ENCODE measurements at regions not wholly inside any gene's neighbourhood (a gene's known extent, or its start where the extent isn't known, plus 50 kb on each side); places are given as distances from the start of the nearest gene placed in this dataset.

DNA sequence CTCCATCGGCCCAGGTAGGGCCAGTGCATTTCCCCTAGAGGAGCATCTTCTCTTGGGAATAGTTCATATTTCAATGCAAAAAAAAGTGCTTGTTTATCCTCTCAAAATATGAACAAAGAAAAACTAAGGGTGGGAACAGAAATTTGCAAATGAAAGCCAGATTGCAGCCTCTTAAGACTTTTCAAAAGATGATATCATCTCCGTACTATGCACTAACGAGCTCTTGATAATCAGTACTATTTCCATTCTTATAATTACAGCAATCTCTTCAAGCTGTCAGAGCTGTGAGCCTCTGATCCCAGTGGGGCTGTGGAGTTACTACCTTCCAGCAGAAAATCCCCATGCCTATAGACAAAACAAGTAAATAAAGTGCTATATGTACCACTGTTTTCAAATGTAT lies 77.1 kb downstream of the SOD2 start:
- TF ChIP-seq TAF1 (IDR thresholded peaks at IDR 0.05; ENCODE audit: borderline replicate concordance, low read depth, low read length), result no peak
- TF ChIP-seq POLR2AphosphoS5 (IDR thresholded peaks at IDR 0.05; ENCODE audit: low read depth, low read length), result no peak
- no peak for TF ChIP-seq POLR2A (IDR thresholded peaks at IDR 0.05; ENCODE audit: low read depth, low read length)
- DNase-seq (ENCODE audit: insufficient read length) (no peak), FAIRE-seq (no peak)

DNA sequence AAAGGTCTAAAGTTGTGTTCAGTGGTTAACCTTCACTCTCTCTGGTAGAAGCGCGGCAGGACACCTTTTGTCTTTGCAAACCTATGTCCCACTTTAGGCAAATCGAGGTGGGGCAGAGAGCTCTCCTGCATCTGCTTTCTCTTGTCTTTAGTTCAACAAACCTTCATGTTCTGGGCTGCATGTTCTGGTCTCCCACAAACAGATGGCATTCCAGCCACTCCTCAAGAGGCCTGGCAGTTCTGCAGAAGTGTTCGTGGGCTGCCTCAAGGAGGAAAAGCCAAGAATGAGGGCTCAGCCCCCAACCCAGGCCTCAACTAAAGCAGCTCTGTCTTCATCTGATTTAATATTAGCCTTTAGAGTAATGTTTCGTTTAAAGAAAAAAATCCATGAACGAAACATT lies 82.2 kb downstream of the SOD2 start:
- TF ChIP-seq TAF1 (IDR thresholded peaks at IDR 0.05; ENCODE audit: borderline replicate concordance, low read depth, low read length) (no peak), POLR2A (IDR thresholded peaks at IDR 0.05; ENCODE audit: low read depth, low read length) (no peak), POLR2AphosphoS5 (IDR thresholded peaks at IDR 0.05; ENCODE audit: low read depth, low read length) (no peak)
- FAIRE-seq, result no peak

DNA sequence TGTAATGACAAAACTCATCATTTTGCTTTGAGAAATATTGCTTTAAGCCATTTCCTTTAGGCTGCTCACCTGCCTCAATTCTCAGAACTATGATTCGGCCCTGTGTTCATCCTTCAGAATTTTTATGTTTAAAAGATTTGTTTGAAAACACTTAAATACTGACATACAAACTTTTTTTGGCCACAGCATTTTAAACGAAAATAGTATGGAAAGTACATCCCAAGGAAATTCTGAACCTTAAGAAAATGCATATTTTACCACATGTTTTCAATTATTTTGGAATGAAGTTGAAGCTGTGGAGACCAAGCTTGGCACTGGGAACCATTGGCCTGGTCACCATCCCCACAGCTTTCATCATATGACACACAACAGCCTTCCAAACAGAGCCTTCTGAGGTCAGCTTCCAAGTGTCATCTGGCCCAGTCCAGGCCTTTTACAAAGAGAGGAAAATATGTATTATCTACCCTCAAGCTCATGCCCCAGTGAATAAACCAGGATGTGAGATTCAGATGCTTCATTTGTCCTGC lies 83.3 kb downstream of the SOD2 start:
- FAIRE-seq (no peak), DNase-seq (ENCODE audit: insufficient read length) (no peak)
- TF ChIP-seq POLR2A (IDR thresholded peaks at IDR 0.05; ENCODE audit: low read depth, low read length) (no peak), TAF1 (IDR thresholded peaks at IDR 0.05; ENCODE audit: borderline replicate concordance, low read depth, low read length) (no peak), POLR2AphosphoS5 (IDR thresholded peaks at IDR 0.05; ENCODE audit: low read depth, low read length) (no peak)

More for the DNA sequence above, 82.2 kb downstream of the SOD2 start:
- no peak for DNase-seq (ENCODE audit: insufficient read length)

DNA sequence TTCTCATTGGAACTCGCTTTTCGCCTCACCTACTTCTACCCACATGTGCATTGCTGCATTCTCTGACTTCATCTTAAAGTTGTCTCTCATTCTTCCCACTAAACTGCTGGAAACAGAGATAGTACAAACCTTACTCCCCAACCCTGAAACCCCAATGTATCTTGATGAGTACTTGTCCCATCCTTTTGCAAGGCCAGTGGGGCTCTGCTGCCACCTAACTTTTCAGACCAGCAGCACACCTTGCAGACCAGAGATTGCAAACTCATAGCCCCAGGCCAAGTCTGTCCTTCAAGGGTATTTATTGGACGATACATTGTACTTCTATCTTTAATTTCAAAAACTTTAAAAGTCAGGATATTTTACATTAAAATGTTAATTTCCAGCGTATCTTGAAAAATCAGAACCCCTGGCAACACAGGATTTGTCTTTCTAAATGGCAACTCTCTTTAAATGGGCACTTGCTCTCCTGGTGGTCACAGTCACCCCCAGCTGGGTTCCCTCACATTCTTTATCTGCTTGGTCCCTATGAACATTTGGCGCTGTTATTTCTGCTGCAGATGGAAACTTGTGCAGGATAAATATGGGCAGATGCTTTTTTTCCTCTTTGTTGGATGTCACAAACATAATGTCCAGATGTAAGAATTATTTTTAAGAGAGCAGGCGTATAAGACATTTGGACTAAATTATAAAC lies 83.9 kb downstream of the SOD2 start:
- no peak for DNase-seq (ENCODE audit: insufficient read length)
- peak; percentile 81 for FAIRE-seq
- TF ChIP-seq TAF1 (IDR thresholded peaks at IDR 0.05; ENCODE audit: borderline replicate concordance, low read depth, low read length), result no peak
- TF ChIP-seq POLR2A (IDR thresholded peaks at IDR 0.05; ENCODE audit: low read depth, low read length), result no peak
- TF ChIP-seq POLR2AphosphoS5 (IDR thresholded peaks at IDR 0.05; ENCODE audit: low read depth, low read length), result no peak

DNA sequence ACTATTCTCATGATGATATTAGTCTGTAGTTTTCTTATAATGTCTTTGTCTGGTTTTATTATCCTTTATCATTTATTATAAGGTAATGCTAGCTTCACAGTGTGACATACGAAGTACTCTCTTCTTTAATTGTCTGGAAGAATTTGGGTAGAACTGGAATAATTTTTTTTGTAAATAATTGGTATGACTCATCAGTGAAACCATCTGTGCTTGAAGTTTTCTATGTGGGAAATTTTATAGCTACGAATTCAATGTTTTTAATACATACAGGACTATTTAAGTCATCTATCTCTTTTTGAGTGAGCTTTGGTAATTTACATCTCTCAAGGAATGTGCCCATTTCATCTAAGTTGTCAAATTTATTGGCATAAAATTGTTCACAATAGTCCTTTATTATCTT lies 86.3 kb downstream of the SOD2 start:
- DNase-seq (ENCODE audit: insufficient read length), result no peak
- TF ChIP-seq TAF1 (IDR thresholded peaks at IDR 0.05; ENCODE audit: borderline replicate concordance, low read depth, low read length) (no peak), POLR2AphosphoS5 (IDR thresholded peaks at IDR 0.05; ENCODE audit: low read depth, low read length) (no peak), POLR2A (IDR thresholded peaks at IDR 0.05; ENCODE audit: low read depth, low read length) (no peak)
- no peak for FAIRE-seq

DNA sequence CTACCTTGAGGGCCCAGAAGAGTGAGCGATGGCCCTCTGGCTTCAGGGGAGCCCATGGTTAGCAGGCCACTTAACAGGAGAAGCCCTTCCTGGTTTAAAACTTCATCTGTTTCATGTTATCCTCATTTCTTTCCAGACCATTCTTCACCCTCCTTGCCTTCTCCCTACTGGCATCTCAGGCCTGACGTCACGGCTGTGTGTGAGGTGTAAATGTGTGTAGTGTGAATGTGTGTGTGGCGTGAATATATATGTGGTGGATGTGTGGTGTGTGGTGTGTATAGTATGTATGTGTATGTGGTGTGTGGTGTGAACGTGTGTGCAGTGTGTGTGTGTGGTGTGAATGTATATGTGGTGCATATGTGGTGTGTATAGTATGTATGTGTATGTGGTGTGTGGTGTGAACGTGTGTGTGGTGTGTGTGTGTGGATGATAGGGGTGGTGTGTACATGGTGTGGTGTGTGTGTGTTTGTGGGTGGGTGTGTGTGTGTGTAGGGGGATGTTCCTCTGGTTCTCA lies 88.5 kb downstream of the SOD2 start:
- FAIRE-seq (peak; percentile 67), DNase-seq (ENCODE audit: insufficient read length) (no peak)
- no peak for TF ChIP-seq POLR2AphosphoS5 (IDR thresholded peaks at IDR 0.05; ENCODE audit: low read depth, low read length)
- no peak for TF ChIP-seq POLR2A (IDR thresholded peaks at IDR 0.05; ENCODE audit: low read depth, low read length)

DNA sequence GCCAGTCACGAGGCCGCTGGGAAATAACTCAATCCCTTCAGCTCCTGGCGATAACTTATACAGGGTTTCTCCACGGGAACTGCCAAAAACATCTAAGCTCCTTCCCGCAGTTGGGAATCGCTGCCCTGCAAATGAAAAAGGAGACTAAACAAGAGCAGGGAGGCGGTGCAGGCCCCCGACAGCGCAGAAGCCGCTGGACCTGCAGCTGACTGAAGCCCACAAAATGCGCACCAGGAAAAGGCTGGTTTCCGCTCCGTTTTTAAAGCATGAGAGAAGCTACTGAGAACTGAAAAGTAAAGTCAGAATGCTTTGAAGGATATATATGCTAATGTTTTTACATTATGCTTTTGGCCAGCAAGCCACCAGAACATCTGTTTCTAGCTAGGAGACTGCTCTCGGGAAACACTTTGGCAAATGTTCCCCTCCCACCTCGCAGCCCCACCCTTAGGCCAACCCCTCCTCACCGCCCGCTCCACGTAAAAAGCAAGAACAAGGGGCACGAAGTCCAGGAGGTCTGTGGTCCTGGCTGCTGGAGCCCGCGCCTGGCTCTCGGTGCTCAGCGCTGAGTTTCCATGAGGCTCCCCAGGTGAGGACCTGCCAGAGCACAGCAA lies 90.5 kb downstream of the SOD2 start:
- no peak for TF ChIP-seq POLR2A (IDR thresholded peaks at IDR 0.05; ENCODE audit: low read depth, low read length)
- TF ChIP-seq POLR2AphosphoS5 (IDR thresholded peaks at IDR 0.05; ENCODE audit: low read depth, low read length), result no peak
- no peak for TF ChIP-seq TAF1 (IDR thresholded peaks at IDR 0.05; ENCODE audit: borderline replicate concordance, low read depth, low read length)
- DNase-seq (ENCODE audit: insufficient read length), result no peak
- FAIRE-seq, result no peak

DNA sequence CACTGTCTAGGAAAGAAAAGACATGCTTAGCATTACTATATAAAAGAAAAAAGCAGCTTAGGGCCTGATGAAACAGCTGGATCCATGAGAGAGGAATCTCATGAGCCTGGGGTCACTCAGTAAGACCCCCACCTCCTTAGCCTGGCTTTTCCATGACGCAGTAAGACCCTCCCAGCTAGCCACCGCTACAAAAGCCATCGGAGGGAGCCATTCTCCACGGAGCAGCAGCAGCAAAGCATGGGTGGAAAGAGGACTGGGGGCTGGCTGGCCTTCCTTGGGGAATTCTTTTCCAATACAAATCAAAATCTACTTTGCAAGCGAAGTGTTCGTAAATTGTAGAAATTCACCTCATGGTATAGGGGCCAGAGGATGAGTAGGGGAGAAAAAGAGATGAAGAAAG lies 91.8 kb downstream of the SOD2 start:
- DNase-seq (ENCODE audit: insufficient read length) (no peak), FAIRE-seq (no peak)
- TF ChIP-seq POLR2AphosphoS5 (IDR thresholded peaks at IDR 0.05; ENCODE audit: low read depth, low read length) (no peak), TAF1 (IDR thresholded peaks at IDR 0.05; ENCODE audit: borderline replicate concordance, low read depth, low read length) (no peak), POLR2A (IDR thresholded peaks at IDR 0.05; ENCODE audit: low read depth, low read length) (no peak)

DNA sequence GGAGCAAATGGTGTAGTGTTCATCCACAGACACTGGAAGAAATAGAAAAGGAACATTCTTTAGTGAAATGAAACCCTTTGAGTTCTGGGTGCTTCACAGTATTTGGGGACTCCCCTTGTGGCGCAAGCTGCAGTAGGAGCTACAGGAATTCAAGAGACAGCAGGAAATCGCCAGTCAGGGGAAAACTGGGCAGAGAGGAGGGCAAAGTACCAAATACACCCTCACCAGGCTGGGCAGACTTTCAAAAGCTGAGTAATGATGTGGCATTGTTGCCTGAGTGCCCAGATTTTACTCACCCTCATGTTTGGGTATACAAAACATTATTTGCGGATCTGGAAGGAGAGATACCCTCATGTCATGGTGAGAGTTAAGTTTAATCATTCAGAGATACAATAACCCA lies 97.9 kb downstream of the SOD2 start:
- TF ChIP-seq POLR2A (IDR thresholded peaks at IDR 0.05; ENCODE audit: low read depth, low read length) (no peak), POLR2AphosphoS5 (IDR thresholded peaks at IDR 0.05; ENCODE audit: low read depth, low read length) (no peak), TAF1 (IDR thresholded peaks at IDR 0.05; ENCODE audit: borderline replicate concordance, low read depth, low read length) (no peak)
- no peak for FAIRE-seq
- no peak for DNase-seq (ENCODE audit: insufficient read length)

DNA sequence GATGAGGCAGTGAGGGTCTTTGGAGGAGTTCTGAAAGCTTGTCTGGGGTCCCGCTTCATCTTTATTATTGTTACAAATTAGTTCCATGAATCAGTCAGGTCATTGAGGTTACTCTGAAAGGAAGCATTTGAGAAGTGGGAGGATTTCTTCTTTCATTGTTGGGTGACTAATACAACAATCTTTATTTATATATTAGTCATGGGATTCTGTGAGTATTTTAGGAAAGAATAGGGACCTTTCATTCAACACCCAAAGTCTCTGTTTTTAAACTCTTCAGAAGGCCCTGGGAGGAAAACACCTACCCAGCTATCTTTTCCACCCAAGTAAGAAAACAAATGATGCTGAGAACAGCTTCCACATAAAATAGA lies 98.3 kb downstream of the SOD2 start:
- FAIRE-seq (no peak), DNase-seq (ENCODE audit: insufficient read length) (no peak)
- TF ChIP-seq POLR2A (IDR thresholded peaks at IDR 0.05; ENCODE audit: low read depth, low read length) (no peak), TAF1 (IDR thresholded peaks at IDR 0.05; ENCODE audit: borderline replicate concordance, low read depth, low read length) (no peak), POLR2AphosphoS5 (IDR thresholded peaks at IDR 0.05; ENCODE audit: low read depth, low read length) (no peak)

DNA sequence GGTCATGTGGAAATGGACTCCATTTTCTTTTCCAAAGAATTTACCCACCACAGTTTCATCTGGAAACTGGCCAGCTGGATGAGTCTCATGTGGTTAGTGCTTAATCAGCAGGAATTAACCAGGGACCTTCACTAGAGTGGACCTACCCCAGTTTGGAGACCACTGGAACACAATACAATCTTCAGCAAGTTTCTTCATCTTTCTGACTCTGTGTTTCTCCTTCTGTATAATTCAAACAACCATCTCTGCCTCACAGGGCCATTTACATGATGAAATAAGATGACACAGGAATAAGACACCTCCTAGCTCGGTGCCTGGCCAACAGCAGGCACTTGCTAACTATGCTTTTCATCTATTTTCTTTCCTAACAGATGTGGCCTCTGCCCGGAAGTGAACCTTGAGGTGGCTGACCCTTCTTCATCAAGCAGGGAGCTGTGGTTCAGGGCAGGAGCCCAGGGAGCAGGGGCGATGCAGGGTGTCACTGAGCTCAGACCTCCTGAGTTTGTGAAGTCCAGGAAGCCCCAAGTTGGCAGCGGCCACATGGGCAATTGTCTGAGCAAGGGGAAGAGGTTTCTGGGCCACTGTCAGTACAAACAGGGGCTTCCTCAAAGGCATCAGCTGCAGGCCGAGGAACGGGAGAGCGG lies 98.8 kb downstream of the SOD2 start:
- TF ChIP-seq POLR2A (IDR thresholded peaks at IDR 0.05; ENCODE audit: low read depth, low read length) (no peak), TAF1 (IDR thresholded peaks at IDR 0.05; ENCODE audit: borderline replicate concordance, low read depth, low read length) (no peak), POLR2AphosphoS5 (IDR thresholded peaks at IDR 0.05; ENCODE audit: low read depth, low read length) (no peak)

More for the DNA sequence above, 98.8 kb downstream of the SOD2 start:
- FAIRE-seq, result no peak
- DNase-seq (ENCODE audit: insufficient read length), result no peak
